Neural progenitor cell (in vitro differentiated cells): ENCODE measurements at regions not wholly inside any gene's neighbourhood (a gene's known extent, or its start where the extent isn't known, plus 50 kb on each side); places are given as distances from the start of the nearest gene placed in this dataset.

Source experiments
- CTCF ChIP-seq: fragments of 200-600 bp; sonication (generic); IDR thresholded peaks from 2 replicates; pipeline ENCODE4 v1.5.1; 2017; ENCODE audit warnings: antibody characterized with exemption, mild to moderate bottlenecking
- EZH2 ChIP-seq: fragments of 200-600 bp; sonication (generic); IDR thresholded peaks from 2 replicates; pipeline ENCODE4 v1.6.1; 2017; ENCODE audit warnings: antibody characterized with exemption, mild to moderate bottlenecking, moderate library complexity
- EZH2phosphoT487 ChIP-seq: fragments of 200-600 bp; sonication (generic); IDR thresholded peaks from 2 replicates; pipeline ENCODE4 v1.6.1; 2017; ENCODE audit warnings: antibody characterized with exemption

GRCh38 chr3:147807776-147808175 is 398.6 kb downstream of the ZIC1 start:
- no peak for TF ChIP-seq EZH2
- TF ChIP-seq CTCF, result no peak
- no peak for TF ChIP-seq EZH2phosphoT487
